Smooth muscle cell (in vitro differentiated cells): ENCODE measurements at regions not wholly inside any gene's neighbourhood (a gene's known extent, or its start where the extent isn't known, plus 50 kb on each side); places are given as distances from the start of the nearest gene placed in this dataset.
A peak's percentile ranks its signal among the peaks of the same experiment; 100 is the strongest.

Experiments
- DNase-seq: peaks from one replicate; lab custom pipeline; 2025; ENCODE audit not compliant: unreplicated experiment; lab: John Stamatoyannopoulos, UW
- H2AFZ ChIP-seq: fragments of 200-600 bp; sonication (generic); 2 replicates; pipeline ENCODE4 v1.6.0; 2016; ENCODE audit warnings: antibody characterized with exemption, low read depth, mild to moderate bottlenecking
- H3F3A ChIP-seq: fragments of 200-600 bp; sonication (generic); 2 replicates; pipeline ENCODE4 v1.6.0; 2017; ENCODE audit warnings: antibody characterized with exemption, low read depth
- H3K27ac ChIP-seq: fragments of 200-600 bp; sonication (generic); 2 replicates; pipeline ENCODE4 v1.5.1; 2016; ENCODE audit warnings: low read depth, mild to moderate bottlenecking
- H3K27me3 ChIP-seq: fragments of 200-600 bp; sonication (generic); 2 replicates; pipeline ENCODE4 v1.6.1; 2016; ENCODE audit warnings: low read depth, mild to moderate bottlenecking
- H3K36me3 ChIP-seq: fragments of 200-600 bp; sonication (generic); 2 replicates; pipeline ENCODE4 v1.5.1; 2016; ENCODE audit warnings: low read depth
- H3K4me1 ChIP-seq: fragments of 200-600 bp; sonication (generic); 2 replicates; pipeline ENCODE4 v1.5.1; 2016; ENCODE audit warnings: low read depth
- H3K4me2 ChIP-seq: fragments of 200-600 bp; sonication (generic); 2 replicates; pipeline ENCODE4 v1.6.0; 2016; ENCODE audit warnings: mild to moderate bottlenecking
- H3K4me3 ChIP-seq: fragments of 200-600 bp; sonication (generic); 2 replicates; pipeline ENCODE4 v1.5.1; 2016; ENCODE audit warnings: mild to moderate bottlenecking
- H3K79me2 ChIP-seq: fragments of 200-600 bp; sonication (generic); 2 replicates; pipeline ENCODE4 v1.6.0; 2016; ENCODE audit warnings: low read depth, mild to moderate bottlenecking
- H3K9ac ChIP-seq: fragments of 200-600 bp; sonication (generic); 2 replicates; pipeline ENCODE4 v1.6.0; 2016; ENCODE audit warnings: low read depth
- H3K9me3 ChIP-seq: fragments of 200-600 bp; sonication (generic); replicated peaks from 2 replicates; pipeline ENCODE4 v1.5.1; 2016; ENCODE audit warnings: low read depth
- H4K20me1 ChIP-seq: fragments of 200-600 bp; sonication (generic); 2 replicates; pipeline ENCODE4 v1.6.0; 2016; ENCODE audit warnings: low read depth
- WGBS: methylation state at CpG from one replicate; pipeline ENCODE4 v1.1.7; 2016; ENCODE audit warnings: low lambda C conversion rate; 5-methylcytosine and 5-hydroxymethylcytosine counted together
- TF ChIP-seq, protein P1 (sequence below): fragments of 200-600 bp; sonication (generic); IDR thresholded peaks from 2 replicates; pipeline ENCODE4 v1.5.1; 2017; ENCODE audit warnings: borderline replicate concordance, mild to moderate bottlenecking, antibody characterized with exemption; ENCODE audit not compliant: insufficient read depth, poor library complexity, severe bottlenecking

DNA sequence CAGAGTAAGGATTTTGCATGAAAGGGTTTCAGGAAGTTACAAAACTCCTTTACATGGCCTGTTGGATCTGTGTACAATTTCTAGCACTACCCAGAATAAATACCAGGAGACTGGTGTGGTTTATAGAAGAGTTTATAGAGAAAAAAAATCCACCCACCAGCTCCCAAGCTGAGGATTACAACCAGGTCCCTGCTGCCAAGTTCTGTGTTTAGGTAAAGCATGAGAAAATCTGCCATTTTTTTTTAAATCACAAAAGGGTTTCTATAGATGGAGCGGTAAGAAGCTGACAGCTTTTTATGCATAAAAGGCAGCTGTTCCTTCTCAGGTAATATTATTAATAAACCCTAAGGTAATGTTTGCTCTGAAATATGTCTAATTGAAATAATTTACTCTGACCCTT is 545.4 kb upstream of the ZEB2 start:
- TF ChIP-seq, protein P1, sequence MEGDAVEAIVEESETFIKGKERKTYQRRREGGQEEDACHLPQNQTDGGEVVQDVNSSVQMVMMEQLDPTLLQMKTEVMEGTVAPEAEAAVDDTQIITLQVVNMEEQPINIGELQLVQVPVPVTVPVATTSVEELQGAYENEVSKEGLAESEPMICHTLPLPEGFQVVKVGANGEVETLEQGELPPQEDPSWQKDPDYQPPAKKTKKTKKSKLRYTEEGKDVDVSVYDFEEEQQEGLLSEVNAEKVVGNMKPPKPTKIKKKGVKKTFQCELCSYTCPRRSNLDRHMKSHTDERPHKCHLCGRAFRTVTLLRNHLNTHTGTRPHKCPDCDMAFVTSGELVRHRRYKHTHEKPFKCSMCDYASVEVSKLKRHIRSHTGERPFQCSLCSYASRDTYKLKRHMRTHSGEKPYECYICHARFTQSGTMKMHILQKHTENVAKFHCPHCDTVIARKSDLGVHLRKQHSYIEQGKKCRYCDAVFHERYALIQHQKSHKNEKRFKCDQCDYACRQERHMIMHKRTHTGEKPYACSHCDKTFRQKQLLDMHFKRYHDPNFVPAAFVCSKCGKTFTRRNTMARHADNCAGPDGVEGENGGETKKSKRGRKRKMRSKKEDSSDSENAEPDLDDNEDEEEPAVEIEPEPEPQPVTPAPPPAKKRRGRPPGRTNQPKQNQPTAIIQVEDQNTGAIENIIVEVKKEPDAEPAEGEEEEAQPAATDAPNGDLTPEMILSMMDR, result no peak
- Histone ChIP-seq H3K36me3 (no peaks in the 10 kb centered on the region), H3K9ac (no peak overlapping the region), H3F3A (no peaks in the 10 kb centered on the region), H3K9me3 (no peaks in the 10 kb centered on the region), H3K4me2 (peak overlapping the region; percentile 30), H3K27me3 (no peaks in the 10 kb centered on the region), H3K4me1 (peaks cover 11% of the 10 kb centered on the region), H3K79me2 (no peaks in the 10 kb centered on the region), H3K4me3 (no peak overlapping the region), H2AFZ (peak overlapping the region; percentile 53), H4K20me1 (no peaks in the 10 kb centered on the region), H3K27ac (peak overlapping the region; percentile 58)
- no peak for DNase-seq
- WGBS, result 84% methylated on average over 1 of the region's 1 CpG

DNA sequence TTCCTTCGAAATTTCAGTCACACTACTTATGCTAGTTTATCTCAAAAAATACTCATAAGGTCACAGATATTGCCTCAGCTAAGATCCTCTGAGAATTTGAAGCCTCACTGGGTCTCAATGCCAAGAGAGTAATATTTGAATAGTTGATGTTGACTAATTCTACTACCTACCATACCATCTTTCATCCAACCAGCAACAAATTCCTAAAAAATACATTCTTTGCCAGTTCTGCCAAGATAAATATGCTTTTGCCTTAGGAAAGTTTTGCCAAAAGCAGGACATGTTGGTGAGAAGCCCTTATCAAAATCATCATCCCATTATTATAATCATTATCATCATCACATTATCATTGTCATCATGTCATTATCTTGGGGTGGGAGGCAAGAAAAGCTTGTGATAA is 544.6 kb upstream of the ZEB2 start:
- Histone ChIP-seq H3K9me3 (no peaks in the 10 kb centered on the region), H3F3A (no peaks in the 10 kb centered on the region), H3K9ac (no peak overlapping the region), H3K4me2 (peak overlapping the region; percentile 30), H3K79me2 (no peaks in the 10 kb centered on the region), H3K36me3 (no peaks in the 10 kb centered on the region), H4K20me1 (no peaks in the 10 kb centered on the region), H3K4me3 (no peak overlapping the region), H2AFZ (peak overlapping the region; percentile 28), H3K27me3 (no peaks in the 10 kb centered on the region), H3K4me1 (peaks cover 11% of the 10 kb centered on the region), H3K27ac (peak overlapping the region; percentile 58)
- TF ChIP-seq, protein P1, result no peak
- 39% methylated on average over 1 of the region's 1 CpG for WGBS
- no peak for DNase-seq

DNA sequence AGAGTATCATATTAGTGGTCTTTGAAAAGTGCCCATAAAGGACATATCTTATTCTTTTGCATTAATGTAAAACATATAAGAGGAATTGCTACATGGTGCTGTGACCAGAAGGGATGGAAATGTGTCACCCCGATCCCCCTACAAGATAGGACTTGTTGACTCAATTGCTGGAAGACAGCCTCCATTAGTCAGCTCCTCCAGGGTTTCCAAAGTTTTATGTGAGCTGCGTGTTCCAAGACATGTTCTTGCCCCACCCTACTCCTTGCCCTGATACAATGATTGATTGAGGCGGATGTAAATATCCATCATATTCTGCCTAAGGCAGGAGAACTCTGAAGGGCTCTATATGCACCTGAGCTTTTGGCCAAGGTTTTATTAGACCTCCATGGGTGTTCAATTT is 541.0 kb upstream of the ZEB2 start:
- no peak for DNase-seq

DNA sequence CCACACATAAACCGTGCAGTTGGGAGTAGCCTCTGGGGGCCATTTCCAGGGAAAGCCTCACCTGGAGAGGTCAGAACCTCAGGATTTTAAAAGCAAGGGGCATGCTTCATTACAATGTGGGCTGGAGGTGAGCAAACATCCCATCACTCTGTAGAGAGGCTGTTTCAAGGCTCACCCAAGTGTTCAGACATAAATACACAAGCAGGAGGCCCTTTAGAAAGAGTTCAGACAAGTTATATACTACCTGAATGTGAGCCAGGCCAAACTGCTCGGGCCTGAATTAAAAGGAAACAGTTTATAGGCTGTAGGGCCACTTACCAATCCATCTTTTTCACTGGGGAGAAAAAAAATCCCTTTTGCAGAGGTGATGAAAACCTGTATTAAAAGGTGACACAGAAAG is 540.0 kb upstream of the ZEB2 start:
- WGBS, result 80% methylated on average over 2 of the region's 2 CpGs
- Histone ChIP-seq H3K4me2 (no peak overlapping the region), H2AFZ (peak overlapping the region; percentile 21), H4K20me1 (no peaks in the 10 kb centered on the region), H3K9me3 (no peaks in the 10 kb centered on the region), H3K9ac (no peak overlapping the region), H3K27ac (no peak overlapping the region), H3K36me3 (no peaks in the 10 kb centered on the region), H3F3A (peaks cover 16% of the 10 kb centered on the region), H3K4me3 (no peak overlapping the region), H3K4me1 (no peaks in the 10 kb centered on the region), H3K27me3 (no peaks in the 10 kb centered on the region), H3K79me2 (no peaks in the 10 kb centered on the region)
- DNase-seq, result no peak
- TF ChIP-seq, protein P1, result no peak

More for the DNA sequence above, 541.0 kb upstream of the ZEB2 start:
- Histone ChIP-seq H3K27me3 (no peaks in the 10 kb centered on the region), H2AFZ (no peak overlapping the region), H3K4me2 (no peak overlapping the region), H3K9ac (no peak overlapping the region), H3K36me3 (no peaks in the 10 kb centered on the region), H3F3A (peaks cover 16% of the 10 kb centered on the region), H3K4me1 (no peaks in the 10 kb centered on the region), H3K4me3 (no peak overlapping the region), H3K27ac (no peak overlapping the region), H3K9me3 (no peaks in the 10 kb centered on the region), H3K79me2 (no peaks in the 10 kb centered on the region), H4K20me1 (no peaks in the 10 kb centered on the region)
- TF ChIP-seq, protein P1, result no peak
- WGBS, result 87% methylated on average over 3 of the region's 3 CpGs
